Activated CD4-positive, alpha-beta T cell treated with anti-CD3 and anti-CD28 coated beads, Interleukin-10, Interleukin-2, amounts not matched to agents 100 ng/mL and 50 ng/mL, durations not matched to agents 16 hours and 8 hours (primary cell): ENCODE measurements at regions not wholly inside any gene's neighbourhood (a gene's known extent, or its start where the extent isn't known, plus 50 kb on each side); places are given as distances from the start of the nearest gene placed in this dataset.
"Not testable (repeated sequence)": the region's sequence is repeated elsewhere in the genome, so short reads cannot be mapped to it uniquely, and the experiment has no call there.

Source experiments
- DNase-seq: peaks from one replicate; pipeline ENCODE4 v3.0.0-alpha.2; 2020

GRCh38 chr5:13003457-13003856, 941.0 kb downstream of the DNAH5 start:
- DNase-seq = no peak

- DNase-seq = no peak
These were observed 944.8 kb downstream of the DNAH5 start for GRCh38 chr5:12999667-13000066.

GRCh38 chr5:12985142-12985541, 959.3 kb downstream of the DNAH5 start:
- DNase-seq = no peak

- DNase-seq = no peak
These were observed 969.6 kb downstream of the DNAH5 start for GRCh38 chr5:12974856-12975255.

GRCh38 chr5:12965804-12966203, 978.7 kb downstream of the DNAH5 start:
- no peak for DNase-seq

GRCh38 chr5:12959713-12960112, 984.8 kb downstream of the DNAH5 start:
- DNase-seq = no peak

- DNase-seq = no peak
These were observed 992.1 kb downstream of the DNAH5 start for GRCh38 chr5:12952409-12952808.

- no peak for DNase-seq
These were observed 992.6 kb downstream of the DNAH5 start for GRCh38 chr5:12951846-12952245.

- DNase-seq = no peak
These were observed 997.1 kb downstream of the DNAH5 start for GRCh38 chr5:12947379-12947778.

GRCh38 chr5:12945477-12945876, 999.0 kb downstream of the DNAH5 start:
- DNase-seq = not testable (repeated sequence)

GRCh38 chr5:12936221-12936620, 1008.3 kb downstream of the DNAH5 start:
- no peak for DNase-seq

- DNase-seq = no peak
These were observed 1009.8 kb downstream of the DNAH5 start for GRCh38 chr5:12934722-12935121.

- DNase-seq = no peak
These were observed 1016.3 kb upstream of the CTNND2 start for GRCh38 chr5:12920527-12920926.

- no peak for DNase-seq
These were observed 1006.9 kb upstream of the CTNND2 start for GRCh38 chr5:12911156-12911555.

GRCh38 chr5:12910641-12911040, 1006.4 kb upstream of the CTNND2 start:
- no peak for DNase-seq

GRCh38 chr5:12902611-12903010, 998.4 kb upstream of the CTNND2 start:
- DNase-seq = no peak

GRCh38 chr5:12901696-12902095, 997.5 kb upstream of the CTNND2 start:
- DNase-seq = no peak

GRCh38 chr5:12896086-12896485, 991.8 kb upstream of the CTNND2 start:
- no peak for DNase-seq

GRCh38 chr5:12885018-12885417, 980.8 kb upstream of the CTNND2 start:
- no peak for DNase-seq

GRCh38 chr5:12883395-12883794, 979.1 kb upstream of the CTNND2 start:
- no peak for DNase-seq

- no peak for DNase-seq
These were observed 972.5 kb upstream of the CTNND2 start for GRCh38 chr5:12876541-12877298.

- no peak for DNase-seq
These were observed 966.8 kb upstream of the CTNND2 start for GRCh38 chr5:12870872-12871539.

- no peak for DNase-seq
These were observed 961.3 kb upstream of the CTNND2 start for GRCh38 chr5:12865529-12865928.

- no peak for DNase-seq
These were observed 957.8 kb upstream of the CTNND2 start for GRCh38 chr5:12861886-12862654.
